SH-SY5Y (cell line): ENCODE measurements at regions not wholly inside any gene's neighbourhood (a gene's known extent, or its start where the extent isn't known, plus 50 kb on each side); places are given as distances from the start of the nearest gene placed in this dataset.

Experiments
- GATA2 ChIP-seq: IDR thresholded peaks from 2 replicates; pipeline ENCODE4 v1.6.1; 2011; ENCODE audit warnings: mild to moderate bottlenecking, low read depth, low read length
- GATA3 ChIP-seq: IDR thresholded peaks from 2 replicates; pipeline ENCODE4 v1.6.1; 2011; ENCODE audit warnings: low read depth, mild to moderate bottlenecking, low read length, moderate library complexity

GRCh38 chr21:15671188-15671587 is 58.6 kb upstream of the USP25 start:
- TF ChIP-seq GATA2 (no peak), GATA3 (no peak)
